OCI-LY7 (cell line): ENCODE measurements at regions not wholly inside any gene's neighbourhood (a gene's known extent, or its start where the extent isn't known, plus 50 kb on each side); places are given as distances from the start of the nearest gene placed in this dataset.
"Not testable (repeated sequence)": the region's sequence is repeated elsewhere in the genome, so short reads cannot be mapped to it uniquely, and the experiment has no call there.

Source experiments
- BruUV-seq: library from RNA; stranded (reverse); fragments of 400-500 nt; replicated peaks from 2 replicates; lab custom pipeline; 2021; lab: Mats Ljungman, UMichigan
- CTCF ChIA-PET: fragments of 300-600 bp; sonication (Branson Sonifier 250); formaldehyde crosslinking; loops from one replicate; lab custom pipeline; 2022; ENCODE audit warnings: antibody characterized with exemption; ENCODE audit not compliant: unreplicated experiment; lab: Charles Lee
- POLR2A ChIA-PET: fragments of 300-600 bp; sonication (Branson Sonifier 250); formaldehyde crosslinking; loops from one replicate; lab custom pipeline; 2022; ENCODE audit warnings: antibody characterized with exemption; lab: Charles Lee
- DNase-seq: peaks from one replicate; pipeline ENCODE4 v3.0.0-alpha.2; 2015; ENCODE audit warnings: low spot score
- H2AFZ ChIP-seq: fragments of 200-600 bp; sonication (generic), shearing (Covaris generic); 2 replicates; pipeline ENCODE4 v1.6.1; 2014; ENCODE audit warnings: mild to moderate bottlenecking, antibody characterized with exemption, low read length, moderate library complexity
- H3K27ac ChIP-seq: fragments of 200-600 bp; sonication (generic); 2 replicates; pipeline ENCODE4 v1.5.1; 2014; ENCODE audit warnings: mixed run types, low read depth, mild to moderate bottlenecking, moderate library complexity, low read length, inconsistent platforms; ENCODE audit not compliant: poor library complexity, severe bottlenecking
- H3K36me3 ChIP-seq: fragments of 200-600 bp; sonication (generic); 2 replicates; pipeline ENCODE4 v1.6.1; 2014; ENCODE audit warnings: mild to moderate bottlenecking, antibody characterized with exemption, low read length, moderate library complexity, mixed read lengths; ENCODE audit not compliant: insufficient read depth
- H3K4me1 ChIP-seq: fragments of 200-600 bp; sonication (generic); 2 replicates; pipeline ENCODE4 v1.5.1; 2014; ENCODE audit warnings: mild to moderate bottlenecking, low read length; ENCODE audit not compliant: insufficient read depth, poor library complexity, severe bottlenecking
- H3K4me2 ChIP-seq: fragments of 200-600 bp; sonication (generic); 2 replicates; pipeline ENCODE4 v1.6.1; 2014; ENCODE audit warnings: mild to moderate bottlenecking, low read length
- H3K4me3 ChIP-seq: fragments of 200-600 bp; sonication (generic); 2 replicates; pipeline ENCODE4 v1.5.1; 2014; ENCODE audit warnings: mild to moderate bottlenecking, low read depth, low read length; ENCODE audit not compliant: poor library complexity, severe bottlenecking
- H3K79me2 ChIP-seq: fragments of 200-600 bp; sonication (generic); 2 replicates; pipeline ENCODE4 v1.6.1; 2016; ENCODE audit warnings: low read depth, mild to moderate bottlenecking, low read length, moderate library complexity, mixed read lengths; ENCODE audit not compliant: insufficient read depth
- H3K9me2 ChIP-seq: fragments of 200-600 bp; sonication (generic); 2 replicates; pipeline ENCODE4 v1.6.1; 2016; ENCODE audit warnings: mild to moderate bottlenecking, low read length, mixed read lengths; ENCODE audit not compliant: insufficient read depth
- H3K9me3 ChIP-seq: fragments of 200-600 bp; sonication (generic); 2 replicates; pipeline ENCODE4 v1.6.1; 2014; ENCODE audit warnings: mild to moderate bottlenecking, mixed run types, low read length, mixed read lengths
- H4K20me1 ChIP-seq: fragments of 200-600 bp; sonication (generic); 2 replicates; pipeline ENCODE4 v1.6.1; 2014; ENCODE audit warnings: mild to moderate bottlenecking, antibody characterized with exemption, low read length, moderate library complexity, mixed read lengths; ENCODE audit not compliant: insufficient read depth
- CTCF ChIP-seq: fragments of 200-600 bp; sonication (generic); conservative IDR thresholded peaks from 2 replicates; pipeline ENCODE4 v1.5.1; 2014; ENCODE audit warnings: mild to moderate bottlenecking, antibody characterized with exemption, low read length, moderate library complexity, mixed read lengths
- EZH2phosphoT487 ChIP-seq: fragments of 200-600 bp; sonication (generic); IDR thresholded peaks from 2 replicates; pipeline ENCODE4 v1.6.1; 2018; ENCODE audit warnings: low read depth, borderline replicate concordance, mild to moderate bottlenecking, mixed run types, antibody characterized with exemption, low read length, moderate library complexity, mixed read lengths
- intact Hi-C: fragments of 100-400 bp; cut with micrococcal nuclease; formaldehyde crosslinking; loops from one replicate; pipeline ENCODE4 v1.10.0; 2022; ENCODE audit not compliant: unreplicated experiment

- POLR2A ChIA-PET, result no interaction called here
- Histone ChIP-seq H3K4me3 (no peak overlapping the region), H3K36me3 (no peaks in the 10 kb centered on the region), H2AFZ (no peak overlapping the region), H3K27ac (no peak overlapping the region), H3K9me3 (no peaks in the 10 kb centered on the region), H4K20me1 (no peaks in the 10 kb centered on the region), H3K4me1 (no peaks in the 10 kb centered on the region), H3K9me2 (no peaks in the 10 kb centered on the region), H3K4me2 (no peak overlapping the region), H3K79me2 (no peaks in the 10 kb centered on the region)
- TF ChIP-seq EZH2phosphoT487, result no peak
- no peak for TF ChIP-seq CTCF
- no peak for DNase-seq
- intact Hi-C loops, result no loop called here
- CTCF ChIA-PET, result no interaction called here
- BruUV-seq, result no TSS peak
Measured at GRCh38 chr11:49533204-49533603, 324.8 kb upstream of the FOLH1 start.

GRCh38 chr11:49538927-49539326 is 330.5 kb upstream of the FOLH1 start:
- H3K9me3 ChIP-seq, intact Hi-C loops, H3K4me3 ChIP-seq, DNase-seq, H3K27ac ChIP-seq, H3K79me2 ChIP-seq, H3K4me1 ChIP-seq, POLR2A ChIA-PET, H4K20me1 ChIP-seq, H3K4me2 ChIP-seq, H3K36me3 ChIP-seq, BruUV-seq, H2AFZ ChIP-seq, H3K9me2 ChIP-seq, CTCF ChIA-PET: not testable (repeated sequence)

GRCh38 chr11:49558261-49558847 is 350.0 kb upstream of the FOLH1 start:
- BruUV-seq, CTCF ChIA-PET: not testable (repeated sequence)

GRCh38 chr11:49560593-49560992 is 352.2 kb upstream of the FOLH1 start:
- DNase-seq, BruUV-seq, POLR2A ChIA-PET: not testable (repeated sequence)

More at GRCh38 chr11:49558261-49558847, 350.0 kb upstream of the FOLH1 start:
- H4K20me1 ChIP-seq, H3K4me2 ChIP-seq, DNase-seq, H3K36me3 ChIP-seq, POLR2A ChIA-PET, H2AFZ ChIP-seq, H3K27ac ChIP-seq, H3K9me2 ChIP-seq, H3K79me2 ChIP-seq, H3K9me3 ChIP-seq, H3K4me3 ChIP-seq, H3K4me1 ChIP-seq, intact Hi-C loops: not testable (repeated sequence)

GRCh38 chr11:49561240-49561880 is 353.0 kb upstream of the FOLH1 start:
- H3K4me1 ChIP-seq, H3K27ac ChIP-seq, H4K20me1 ChIP-seq, H3K4me3 ChIP-seq, H3K79me2 ChIP-seq, intact Hi-C loops, BruUV-seq, POLR2A ChIA-PET, H3K4me2 ChIP-seq, CTCF ChIA-PET, DNase-seq, H3K9me2 ChIP-seq, H3K9me3 ChIP-seq, H2AFZ ChIP-seq, H3K36me3 ChIP-seq: not testable (repeated sequence)

More at GRCh38 chr11:49560593-49560992, 352.2 kb upstream of the FOLH1 start:
- H3K36me3 ChIP-seq, H3K79me2 ChIP-seq, H3K4me2 ChIP-seq, H3K4me1 ChIP-seq, H2AFZ ChIP-seq, H3K9me2 ChIP-seq, H4K20me1 ChIP-seq, H3K9me3 ChIP-seq, H3K27ac ChIP-seq, intact Hi-C loops, H3K4me3 ChIP-seq, CTCF ChIA-PET: not testable (repeated sequence)
